ENCODE measurements at regions not wholly inside any gene's neighbourhood (a gene's known extent, or its start where the extent isn't known, plus 50 kb on each side); places are given as distances from the start of the nearest gene placed in this dataset.

DNA sequence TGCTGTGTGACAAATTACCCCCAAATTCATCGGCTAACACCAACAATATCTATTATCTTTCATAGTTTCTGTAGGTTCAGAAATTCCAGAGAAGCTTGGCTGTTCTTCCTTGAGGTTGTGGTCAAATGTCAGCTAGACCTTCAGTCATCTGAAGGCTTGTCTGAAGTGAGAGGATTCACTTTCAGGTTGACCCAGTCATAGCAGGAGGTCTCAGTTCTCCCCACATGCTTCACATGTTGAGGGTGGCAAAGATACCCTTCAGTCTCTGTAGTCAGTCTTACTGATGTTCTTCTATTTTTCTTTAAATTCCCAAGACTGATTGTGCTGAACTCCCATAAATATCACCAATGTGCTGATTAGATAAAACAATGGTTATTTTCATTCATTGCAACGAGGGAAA lies 1692.0 kb downstream of the REEP3 start:
- TF ChIP-seq, protein P1, sequence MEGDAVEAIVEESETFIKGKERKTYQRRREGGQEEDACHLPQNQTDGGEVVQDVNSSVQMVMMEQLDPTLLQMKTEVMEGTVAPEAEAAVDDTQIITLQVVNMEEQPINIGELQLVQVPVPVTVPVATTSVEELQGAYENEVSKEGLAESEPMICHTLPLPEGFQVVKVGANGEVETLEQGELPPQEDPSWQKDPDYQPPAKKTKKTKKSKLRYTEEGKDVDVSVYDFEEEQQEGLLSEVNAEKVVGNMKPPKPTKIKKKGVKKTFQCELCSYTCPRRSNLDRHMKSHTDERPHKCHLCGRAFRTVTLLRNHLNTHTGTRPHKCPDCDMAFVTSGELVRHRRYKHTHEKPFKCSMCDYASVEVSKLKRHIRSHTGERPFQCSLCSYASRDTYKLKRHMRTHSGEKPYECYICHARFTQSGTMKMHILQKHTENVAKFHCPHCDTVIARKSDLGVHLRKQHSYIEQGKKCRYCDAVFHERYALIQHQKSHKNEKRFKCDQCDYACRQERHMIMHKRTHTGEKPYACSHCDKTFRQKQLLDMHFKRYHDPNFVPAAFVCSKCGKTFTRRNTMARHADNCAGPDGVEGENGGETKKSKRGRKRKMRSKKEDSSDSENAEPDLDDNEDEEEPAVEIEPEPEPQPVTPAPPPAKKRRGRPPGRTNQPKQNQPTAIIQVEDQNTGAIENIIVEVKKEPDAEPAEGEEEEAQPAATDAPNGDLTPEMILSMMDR (IDR thresholded peaks at IDR 0.05) = no peak
- TF ChIP-seq POLR2A (IDR thresholded peaks at IDR 0.05) = no peak
